Kidney (tissue), 13 donors: ENCODE measurements at regions not wholly inside any gene's neighbourhood (a gene's known extent, or its start where the extent isn't known, plus 50 kb on each side); places are given as distances from the start of the nearest gene placed in this dataset.

Source experiments
- DNase-seq, 5 donors: peaks; one replicate each; pipeline ENCODE4 v3.0.0-alpha.2; 2013 to 2020
- FAIRE-seq: peaks from 2 replicates; lab custom pipeline; 2012; peaks lifted over from hg19 to GRCh38; lab: Jason Lieb, UNC
- H3K27ac ChIP-seq, 2 donors: one replicate each; pipeline ENCODE4 v1.7.0; 2013; ENCODE audit warnings: low read depth in 2 of 2, low read length in 2 of 2, inconsistent platforms in 1 of 2
- H3K27me3 ChIP-seq: one replicate; pipeline ENCODE4 v1.7.1; 2013; ENCODE audit warnings: low read length, inconsistent platforms; ENCODE audit not compliant: control insufficient read depth, insufficient read depth
- H3K36me3 ChIP-seq, 3 donors: one replicate each; pipeline versions ENCODE4 v1.7.0 to v1.7.1; 2013; ENCODE audit warnings: low read length in 3 of 3, control low read depth in 1 of 3, inconsistent platforms in 1 of 3; ENCODE audit not compliant: insufficient read depth in 3 of 3, control insufficient read depth in 2 of 3
- H3K4me1 ChIP-seq, 3 donors: one replicate each; pipeline versions ENCODE4 v1.7.0 to v1.7.1; 2013; ENCODE audit warnings: low read length in 3 of 3, inconsistent platforms in 1 of 3, low read depth in 1 of 3; ENCODE audit not compliant: control insufficient read depth in 2 of 3, insufficient read depth in 2 of 3
- H3K4me3 ChIP-seq, 3 donors: one replicate each; pipeline versions ENCODE4 v1.7.0 to v1.8.1; 2013; ENCODE audit warnings: low read length in 3 of 3, control low read depth in 1 of 3, inconsistent platforms in 1 of 3
- H3K9ac ChIP-seq, 3 donors: one replicate each; pipeline versions ENCODE4 v1.7.0 to v1.7.1; 2013; ENCODE audit warnings: low read length in 3 of 3, control low read depth in 1 of 3, inconsistent platforms in 1 of 3
- H3K9me3 ChIP-seq, 3 donors: one replicate each; pipeline versions ENCODE4 v1.7.0 to v1.7.1; 2013; ENCODE audit warnings: low read length in 3 of 3, control low read depth in 1 of 3, inconsistent platforms in 1 of 3; ENCODE audit not compliant: control insufficient read depth in 2 of 3, insufficient read depth in 1 of 3
- CTCF ChIP-seq: IDR thresholded peaks from 3 replicates; pipeline ENCODE4 v1.5.1; 2012; ENCODE audit warnings: mild to moderate bottlenecking, moderate library complexity, borderline replicate concordance; ENCODE audit not compliant: insufficient read depth; ENCODE audit errors: extremely low read depth
- intact Hi-C: fragments of 100-400 bp; cut with DNase I; formaldehyde crosslinking; loops from one replicate; pipeline ENCODE4 v1.11.1; 2022
- donor health status: control.
- donor health status: control.
- donor health status: control.
- donor health status: control.
- donor health status: control.
- donor health status: DM: yes; HTN: yes; CAD: no.
- donor health status: Normal renal cell carcinoma (clear cell type).

GRCh38 chr2:238995634-238996033 is 147.7 kb downstream of the TWIST2 start:
- Histone ChIP-seq H3K36me3 (no peaks in the 10 kb centered on the region), H3K9me3 (no peaks in the 10 kb centered on the region), H3K4me3 (no peak overlapping the region), H3K9ac (no peak overlapping the region), H3K27ac (no peak overlapping the region), H3K4me1 (peaks cover 0 to 4% (median 0%) of the 10 kb centered on the region in 3 donors), H3K27me3 (no peaks in the 10 kb centered on the region)
- intact Hi-C loops = no loop called here
- TF ChIP-seq CTCF = no peak
- DNase-seq = no peak
- no peak for FAIRE-seq

GRCh38 chr2:238996331-238997136 is 148.6 kb downstream of the TWIST2 start:
- no peaks in the 10 kb centered on the region for H3K27me3 ChIP-seq
- no peak for TF ChIP-seq CTCF
- no peak overlapping the region for H3K27ac ChIP-seq
- DNase-seq (no peak), FAIRE-seq (no peak)
- H3K36me3 ChIP-seq = no peaks in the 10 kb centered on the region
- intact Hi-C loops = no loop called here
- no peak overlapping the region for H3K9ac ChIP-seq
- H3K9me3 ChIP-seq = no peaks in the 10 kb centered on the region
- peaks cover 0 to 4% (median 0%) of the 10 kb centered on the region in 3 donors for H3K4me1 ChIP-seq
- no peak overlapping the region for H3K4me3 ChIP-seq

- TF ChIP-seq CTCF = no peak
- Histone ChIP-seq H3K27ac (no peak overlapping the region), H3K9me3 (no peaks in the 10 kb centered on the region), H3K4me3 (no peak overlapping the region), H3K9ac (no peak overlapping the region), H3K4me1 (peaks cover 0 to 4% (median 0%) of the 10 kb centered on the region in 3 donors), H3K27me3 (no peaks in the 10 kb centered on the region), H3K36me3 (no peaks in the 10 kb centered on the region)
- intact Hi-C loops = no loop called here
- DNase-seq = no peak
- no peak for FAIRE-seq
These were observed 149.2 kb downstream of the TWIST2 start for GRCh38 chr2:238997137-238997390.
